ENCODE measurements at regions not wholly inside any gene's neighbourhood (a gene's known extent, or its start where the extent isn't known, plus 50 kb on each side); places are given as distances from the start of the nearest gene placed in this dataset.

GRCh38 chr20:40232273-40232672, 456.8 kb downstream of the MAFB start:
- TF ChIP-seq EP300 (IDR thresholded peaks at IDR 0.05) (no peak), CTCF (IDR thresholded peaks at IDR 0.05) (no peak), POLR2A (IDR thresholded peaks at IDR 0.05) (no peak), POLR2AphosphoS5 (IDR thresholded peaks at IDR 0.05) (no peak)
